ENCODE measurements at regions not wholly inside any gene's neighbourhood (a gene's known extent, or its start where the extent isn't known, plus 50 kb on each side); places are given as distances from the start of the nearest gene placed in this dataset.

DNA sequence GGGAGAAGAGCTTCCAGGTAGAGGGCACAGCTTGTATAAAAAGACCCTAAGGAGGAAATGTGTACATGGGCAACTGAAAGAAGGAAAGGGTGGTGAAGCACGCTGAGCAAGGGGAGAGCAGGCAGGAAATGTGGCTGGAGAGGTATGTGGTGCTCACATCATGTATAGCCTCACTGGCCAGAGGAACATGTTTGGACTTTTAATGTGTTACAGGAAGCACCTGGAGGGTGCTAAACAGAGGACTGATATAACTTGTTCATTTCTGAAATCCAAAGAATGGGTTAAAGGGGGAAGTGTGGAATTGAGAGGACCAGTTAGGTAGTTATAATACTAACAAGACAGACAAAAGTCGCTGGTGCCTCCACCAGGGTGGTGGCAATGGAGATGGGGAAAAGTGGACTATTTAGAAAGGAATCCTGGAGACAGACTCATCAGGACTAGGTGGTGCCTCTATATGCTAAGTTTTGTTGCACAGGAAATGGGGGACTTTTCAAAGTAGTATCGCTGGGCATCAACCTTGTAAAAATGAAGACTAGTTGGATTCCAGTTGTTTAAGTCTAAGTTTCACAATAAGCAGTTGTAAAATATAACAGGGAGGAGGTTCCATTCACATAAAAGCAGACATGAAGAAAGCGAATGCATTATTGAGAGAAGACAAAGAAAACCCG is 63.1 kb upstream of the CD180 start:
- no peaks in the 10 kb centered on the region for H3K9me3 ChIP-seq
- no peak overlapping the region for H3K27ac ChIP-seq
- H3K4me3 ChIP-seq, result no peak overlapping the region
- DNase-seq (ENCODE audit: low spot score) (no peak), ATAC-seq (ENCODE audit: insufficient number of reproducible peaks, low FRiP score, low read depth) (no peak)
- peaks cover 0 to 11% of the 10 kb centered on the region in 2 donors for H3K4me1 ChIP-seq (ENCODE audit: control insufficient read depth in 1 of 2, low read depth in 2 of 2)
- TF ChIP-seq, protein P1, sequence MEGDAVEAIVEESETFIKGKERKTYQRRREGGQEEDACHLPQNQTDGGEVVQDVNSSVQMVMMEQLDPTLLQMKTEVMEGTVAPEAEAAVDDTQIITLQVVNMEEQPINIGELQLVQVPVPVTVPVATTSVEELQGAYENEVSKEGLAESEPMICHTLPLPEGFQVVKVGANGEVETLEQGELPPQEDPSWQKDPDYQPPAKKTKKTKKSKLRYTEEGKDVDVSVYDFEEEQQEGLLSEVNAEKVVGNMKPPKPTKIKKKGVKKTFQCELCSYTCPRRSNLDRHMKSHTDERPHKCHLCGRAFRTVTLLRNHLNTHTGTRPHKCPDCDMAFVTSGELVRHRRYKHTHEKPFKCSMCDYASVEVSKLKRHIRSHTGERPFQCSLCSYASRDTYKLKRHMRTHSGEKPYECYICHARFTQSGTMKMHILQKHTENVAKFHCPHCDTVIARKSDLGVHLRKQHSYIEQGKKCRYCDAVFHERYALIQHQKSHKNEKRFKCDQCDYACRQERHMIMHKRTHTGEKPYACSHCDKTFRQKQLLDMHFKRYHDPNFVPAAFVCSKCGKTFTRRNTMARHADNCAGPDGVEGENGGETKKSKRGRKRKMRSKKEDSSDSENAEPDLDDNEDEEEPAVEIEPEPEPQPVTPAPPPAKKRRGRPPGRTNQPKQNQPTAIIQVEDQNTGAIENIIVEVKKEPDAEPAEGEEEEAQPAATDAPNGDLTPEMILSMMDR (IDR thresholded peaks at IDR 0.05), result no peak
- no peaks in the 10 kb centered on the region for H3K36me3 ChIP-seq
- H3K27me3 ChIP-seq (replicated peaks; ENCODE audit: insufficient read depth), result no peaks in the 10 kb centered on the region

DNA sequence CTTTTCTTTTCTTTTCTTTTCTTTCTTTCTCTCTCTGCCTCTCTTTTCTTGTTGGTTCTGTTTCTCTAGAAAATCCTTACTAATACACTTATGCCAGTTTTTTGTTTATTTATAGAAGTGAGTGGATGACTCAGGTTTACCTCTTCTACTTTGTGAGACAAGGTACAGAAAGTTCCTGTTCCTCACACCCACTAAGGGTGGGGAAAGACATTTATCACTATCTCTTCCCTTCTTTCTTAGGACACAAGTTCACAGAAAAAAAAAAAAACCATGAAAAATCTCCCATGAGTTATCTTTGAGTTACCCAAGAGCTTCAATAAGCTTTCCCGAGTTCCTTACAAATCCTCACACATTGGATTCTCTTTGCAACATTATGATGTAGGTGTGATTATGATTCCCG is 60.9 kb upstream of the CD180 start:
- ATAC-seq (ENCODE audit: insufficient number of reproducible peaks, low FRiP score, low read depth) (no peak), DNase-seq (ENCODE audit: low spot score) (no peak)
- H3K4me1 ChIP-seq (ENCODE audit: control insufficient read depth in 1 of 2, low read depth in 2 of 2), result peaks cover 0 to 11% of the 10 kb centered on the region in 2 donors
- no peaks in the 10 kb centered on the region for H3K9me3 ChIP-seq
- H3K36me3 ChIP-seq, result no peaks in the 10 kb centered on the region
- H3K27ac ChIP-seq, result peak overlapping the region; percentile 19 to 42
- TF ChIP-seq, protein P1 (IDR thresholded peaks at IDR 0.05), result no peak
- no peak overlapping the region for H3K4me3 ChIP-seq
- H3K27me3 ChIP-seq (replicated peaks; ENCODE audit: insufficient read depth), result no peaks in the 10 kb centered on the region

DNA sequence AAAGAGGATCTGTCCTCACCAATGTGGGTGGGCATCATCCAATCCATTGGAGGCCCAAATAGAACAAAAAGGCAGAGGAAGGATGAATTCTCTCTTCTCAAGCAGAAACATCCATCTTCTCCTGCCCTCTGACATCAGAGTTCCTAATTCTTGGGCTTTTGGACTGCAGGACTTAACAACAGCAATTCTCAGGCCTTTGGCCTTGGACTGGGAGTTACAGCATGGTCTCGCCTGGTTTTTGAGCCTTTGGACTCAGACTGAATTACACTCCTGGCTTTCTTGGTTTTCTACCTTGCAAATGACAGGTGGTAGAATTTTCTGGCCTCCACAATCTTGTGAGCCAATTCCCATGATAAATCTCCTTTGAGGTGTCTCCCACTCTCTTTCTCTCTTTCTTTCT is 60.5 kb upstream of the CD180 start:
- Histone ChIP-seq H3K36me3 (no peaks in the 10 kb centered on the region), H3K4me1 (ENCODE audit: control insufficient read depth in 1 of 2, low read depth in 2 of 2) (peaks cover 0 to 11% of the 10 kb centered on the region in 2 donors), H3K4me3 (no peak overlapping the region), H3K9me3 (no peaks in the 10 kb centered on the region), H3K27me3 (replicated peaks; ENCODE audit: insufficient read depth) (no peaks in the 10 kb centered on the region), H3K27ac (peak overlapping the region; percentile 19 to 42)
- ATAC-seq (ENCODE audit: insufficient number of reproducible peaks, low FRiP score, low read depth), result no peak
- DNase-seq (ENCODE audit: low spot score), result no peak
- TF ChIP-seq, protein P1 (IDR thresholded peaks at IDR 0.05), result no peak

DNA sequence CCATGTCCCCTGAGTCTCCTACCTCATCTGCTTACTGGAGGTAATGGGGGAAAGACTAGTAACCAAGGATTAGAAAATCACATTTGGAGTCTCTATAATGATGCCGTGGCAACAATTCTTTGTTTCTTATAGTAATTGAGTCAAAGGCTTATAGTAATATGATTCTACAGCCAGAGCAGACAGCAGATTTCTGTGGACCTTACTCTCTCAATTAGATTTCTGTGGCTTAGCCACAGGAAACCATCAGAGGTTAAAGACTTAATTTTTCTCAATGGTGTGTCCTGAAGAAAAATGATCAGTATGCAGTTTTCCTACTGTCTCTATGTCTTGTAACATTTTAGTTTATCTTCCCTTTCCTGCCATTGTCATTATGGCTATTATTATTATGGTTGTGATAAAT is 59.3 kb upstream of the CD180 start:
- H3K27me3 ChIP-seq (replicated peaks; ENCODE audit: insufficient read depth), result no peaks in the 10 kb centered on the region
- no peak for DNase-seq (ENCODE audit: low spot score)
- no peaks in the 10 kb centered on the region for H3K9me3 ChIP-seq
- ATAC-seq (ENCODE audit: insufficient number of reproducible peaks, low FRiP score, low read depth), result no peak
- H3K4me3 ChIP-seq, result no peak overlapping the region
- H3K27ac ChIP-seq, result no peak overlapping the region
- H3K4me1 ChIP-seq (ENCODE audit: control insufficient read depth in 1 of 2, low read depth in 2 of 2), result peaks cover 0 to 11% of the 10 kb centered on the region in 2 donors
- TF ChIP-seq, protein P1 (IDR thresholded peaks at IDR 0.05), result no peak
- H3K36me3 ChIP-seq, result no peaks in the 10 kb centered on the region

DNA sequence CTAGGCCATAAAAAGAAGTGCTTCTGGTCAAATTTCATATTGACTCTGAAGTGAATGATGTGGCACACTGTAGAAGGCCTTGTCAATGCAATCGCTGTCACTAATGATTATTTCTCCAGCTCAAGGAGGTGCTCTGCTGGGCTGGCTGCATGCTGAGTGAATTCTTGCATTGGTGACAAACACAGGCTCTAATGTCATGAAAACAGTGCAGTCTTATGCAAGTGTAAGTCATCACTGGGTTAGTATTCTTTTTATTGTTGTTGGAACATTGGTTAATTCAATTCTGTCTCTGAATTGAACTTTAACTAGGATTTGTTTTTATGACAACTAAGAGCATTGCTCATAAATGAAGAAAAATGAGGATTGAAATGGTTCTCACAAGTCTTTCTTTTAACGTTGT is 57.3 kb upstream of the CD180 start:
- no peaks in the 10 kb centered on the region for H3K27me3 ChIP-seq (replicated peaks; ENCODE audit: insufficient read depth)
- DNase-seq (ENCODE audit: low spot score) (no peak), ATAC-seq (ENCODE audit: insufficient number of reproducible peaks, low FRiP score, low read depth) (peak; percentile 36)
- H3K4me3 ChIP-seq, result no peak overlapping the region
- TF ChIP-seq, protein P1 (IDR thresholded peaks at IDR 0.05), result no peak
- no peaks in the 10 kb centered on the region for H3K36me3 ChIP-seq
- H3K4me1 ChIP-seq (ENCODE audit: control insufficient read depth in 1 of 2, low read depth in 2 of 2), result peaks cover 7 to 19% of the 10 kb centered on the region in 2 donors
- no peaks in the 10 kb centered on the region for H3K9me3 ChIP-seq
- H3K27ac ChIP-seq, result no peak overlapping the region
